GM04503 (cell line): ENCODE measurements at regions not wholly inside any gene's neighbourhood (a gene's known extent, or its start where the extent isn't known, plus 50 kb on each side); places are given as distances from the start of the nearest gene placed in this dataset.

Experiments used
- DNase-seq: peaks from one replicate; pipeline ENCODE4 v3.0.0-alpha.2; 2012; ENCODE audit warnings: low read depth

DNA sequence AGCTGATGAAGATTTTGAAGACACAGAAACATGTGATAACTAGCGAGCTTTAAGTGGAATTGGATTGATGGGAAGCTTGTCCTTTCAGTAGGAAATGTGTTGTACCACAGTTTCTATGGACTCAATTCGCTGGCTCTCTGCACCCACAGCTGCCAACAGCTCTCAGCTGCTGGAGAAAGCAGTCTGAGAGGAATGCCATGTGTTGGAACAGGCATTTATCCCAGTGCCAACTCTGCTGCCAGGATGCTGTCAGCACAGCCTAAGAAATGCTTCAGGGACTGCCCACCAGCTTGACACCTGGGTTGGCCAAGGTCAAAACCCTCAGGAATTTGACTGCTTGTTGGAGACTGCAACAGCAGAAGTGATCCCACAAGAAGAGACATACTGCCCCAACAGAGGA, 193.0 kb upstream of the THSD7B start:
- DNase-seq, result no peak

DNA sequence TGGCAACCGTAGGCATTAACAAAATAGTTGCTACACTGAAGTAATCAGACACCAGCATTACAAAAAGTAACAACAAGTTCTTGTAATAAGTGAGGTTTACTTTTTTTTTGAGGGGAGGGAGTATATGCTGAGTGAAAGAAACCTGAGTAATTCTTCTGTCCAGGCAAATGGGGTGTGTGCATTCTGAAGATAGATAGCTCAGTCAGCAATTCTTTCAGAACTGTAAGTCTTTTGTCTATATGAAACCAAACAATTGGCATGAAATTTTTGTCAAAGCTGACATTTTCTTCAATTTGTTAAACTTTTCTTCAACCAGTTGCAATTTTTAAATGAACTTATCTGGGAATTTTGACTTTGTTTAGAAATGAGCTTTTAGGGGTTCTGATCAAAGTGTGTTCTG, 208.1 kb upstream of the THSD7B start:
- no peak for DNase-seq

DNA sequence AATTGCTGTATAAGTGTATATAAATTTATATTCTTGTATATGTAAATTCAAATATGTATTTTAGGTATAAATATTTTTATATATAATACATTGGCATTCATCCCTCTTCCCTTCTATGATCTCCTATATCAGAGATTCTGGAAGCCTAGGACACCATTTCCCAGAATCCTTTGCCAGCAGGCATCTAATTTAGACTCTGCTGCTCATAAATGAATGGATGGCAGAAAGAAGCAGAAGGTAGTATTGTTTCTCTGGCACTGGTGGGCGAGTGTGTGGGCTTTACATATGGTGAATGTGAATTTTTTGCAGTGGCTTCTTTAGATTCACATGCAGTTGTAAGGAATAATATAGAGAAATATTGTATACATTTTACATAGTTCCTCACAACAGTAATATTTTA, 215.2 kb upstream of the THSD7B start:
- no peak for DNase-seq

DNA sequence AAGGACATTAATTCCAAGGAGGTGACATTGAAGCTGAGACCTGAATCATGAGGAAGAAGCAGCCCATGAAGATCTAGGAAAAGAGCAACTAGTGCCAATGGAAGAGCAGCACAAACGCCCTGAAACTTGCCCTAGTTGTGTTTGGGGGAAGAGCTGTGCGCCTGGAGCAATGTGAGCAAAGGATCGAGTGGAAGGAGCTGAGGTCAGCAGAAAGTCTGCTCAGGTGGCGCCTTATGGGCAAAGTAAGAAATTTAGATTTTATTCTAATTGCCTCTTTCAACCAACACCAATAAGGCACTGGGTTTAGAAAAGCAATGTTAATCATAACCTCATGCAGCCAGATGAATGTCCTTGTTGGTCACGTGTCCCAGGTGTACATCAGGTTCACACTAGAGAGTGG, 226.0 kb upstream of the THSD7B start:
- DNase-seq, result no peak

DNA sequence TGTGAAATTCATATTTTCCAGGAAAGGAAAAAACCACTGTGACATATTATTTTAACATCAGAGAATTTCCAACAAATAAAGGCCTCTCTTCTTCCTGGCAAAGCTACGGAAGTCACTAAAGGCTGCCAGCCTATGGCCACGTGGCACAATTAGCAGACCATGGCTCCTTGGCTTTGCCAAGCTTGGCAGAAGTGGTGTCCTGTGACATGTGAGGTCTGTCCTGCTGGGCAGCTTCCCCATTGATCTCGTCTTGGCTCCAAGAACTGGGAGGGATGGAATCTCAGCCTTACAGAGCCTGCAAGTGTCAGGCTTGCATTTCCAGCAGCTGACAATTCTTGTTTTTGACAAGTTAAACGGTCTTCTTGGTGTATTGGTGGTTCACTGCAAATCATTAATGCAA, 226.9 kb upstream of the THSD7B start:
- no peak for DNase-seq

DNA sequence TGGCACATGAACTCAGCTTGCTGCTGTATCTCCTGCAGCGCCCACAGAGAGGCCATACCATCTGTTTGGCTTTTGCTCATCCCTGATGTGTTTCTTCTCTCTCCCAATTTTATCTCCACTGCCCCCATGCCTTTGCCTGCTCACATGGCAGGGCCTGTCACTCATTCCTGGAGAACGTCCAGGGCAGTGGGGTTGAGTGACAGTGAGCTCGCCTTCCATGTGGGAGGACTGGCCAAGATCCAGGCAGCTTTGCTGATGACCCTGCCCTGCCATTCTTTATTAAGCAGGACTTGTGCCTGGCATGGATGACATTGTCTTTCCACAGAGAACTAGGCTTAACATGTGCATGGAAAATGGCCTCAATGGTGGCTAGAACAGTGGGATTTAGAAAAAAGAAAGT, 230.5 kb upstream of the THSD7B start:
- no peak for DNase-seq

DNA sequence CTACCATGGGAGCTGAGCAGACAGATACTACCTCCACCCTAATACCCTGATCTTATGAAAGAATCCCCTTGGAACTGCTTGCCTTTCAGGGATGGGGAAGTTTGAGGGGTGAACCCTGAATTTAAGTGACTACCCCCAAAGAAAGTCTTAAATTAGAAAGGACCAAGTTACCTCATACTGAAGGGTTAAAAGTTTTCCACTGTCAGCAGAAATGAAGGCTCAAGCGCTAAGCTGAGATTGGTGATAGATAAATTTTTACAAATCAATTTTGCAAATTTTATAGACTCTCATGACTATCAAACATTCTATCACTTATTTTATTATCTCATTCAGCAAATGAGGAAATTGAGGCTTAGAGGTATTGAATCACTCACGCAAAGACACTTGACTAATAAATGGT, 233.2 kb upstream of the THSD7B start:
- no peak for DNase-seq

DNA sequence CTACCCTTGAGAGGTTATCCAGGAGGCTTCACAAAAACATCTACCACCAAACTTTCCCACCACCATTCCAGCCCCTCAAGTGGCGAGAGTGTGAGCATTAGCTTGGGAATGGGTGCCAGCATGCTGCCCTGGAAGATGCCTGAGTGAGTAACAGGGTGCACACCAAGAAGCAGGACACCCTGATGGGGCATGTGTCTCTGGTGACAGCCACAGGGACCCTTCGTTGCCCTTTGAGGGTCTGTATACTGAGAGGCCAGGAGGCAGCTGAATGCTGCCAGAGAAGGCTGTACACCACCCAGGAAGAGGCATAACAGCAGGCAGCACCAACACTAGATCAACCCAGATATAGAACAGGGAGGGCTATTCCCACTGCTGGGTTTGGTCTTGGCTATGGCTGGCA, 233.6 kb upstream of the THSD7B start:
- DNase-seq, result no peak

DNA sequence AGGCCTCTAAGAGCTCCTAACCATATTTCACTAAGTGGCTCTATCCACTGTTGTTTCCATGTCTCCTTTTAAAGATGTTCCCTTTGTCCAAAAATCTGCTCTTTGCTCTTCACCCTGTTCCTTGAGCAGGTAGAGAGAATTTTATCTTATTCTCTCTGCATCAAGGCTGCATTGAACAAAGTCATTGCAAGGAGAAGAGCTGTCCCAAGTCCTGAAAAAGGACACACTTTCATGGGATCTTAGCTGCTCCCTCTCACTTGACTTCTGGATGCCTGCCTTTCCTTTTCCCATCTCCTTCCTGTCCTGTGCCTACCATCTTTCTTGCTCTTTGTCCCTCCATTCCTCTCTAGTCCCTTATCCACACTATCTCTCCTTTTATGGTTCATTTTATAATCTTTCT, 235.2 kb upstream of the THSD7B start:
- DNase-seq, result no peak

DNA sequence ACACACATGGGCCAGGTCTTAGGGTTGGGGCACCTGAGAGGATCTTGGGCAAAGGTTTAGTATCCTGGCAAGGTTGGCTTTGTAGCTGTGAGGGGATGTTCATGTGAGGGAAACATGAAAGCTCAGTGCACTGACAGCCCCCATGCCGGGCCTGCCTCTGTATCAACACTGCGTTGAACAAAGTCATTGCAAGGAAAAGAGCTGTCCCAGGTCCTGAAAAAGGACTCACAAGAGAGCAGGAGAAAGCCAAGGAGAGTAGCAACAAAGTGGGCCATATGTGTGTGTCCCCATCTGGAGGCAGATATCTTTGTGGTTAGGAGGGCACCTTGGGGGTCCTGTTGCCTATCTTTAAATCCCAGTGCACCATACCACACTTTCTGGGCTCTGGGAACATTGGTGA, 237.8 kb upstream of the THSD7B start:
- no peak for DNase-seq

DNA sequence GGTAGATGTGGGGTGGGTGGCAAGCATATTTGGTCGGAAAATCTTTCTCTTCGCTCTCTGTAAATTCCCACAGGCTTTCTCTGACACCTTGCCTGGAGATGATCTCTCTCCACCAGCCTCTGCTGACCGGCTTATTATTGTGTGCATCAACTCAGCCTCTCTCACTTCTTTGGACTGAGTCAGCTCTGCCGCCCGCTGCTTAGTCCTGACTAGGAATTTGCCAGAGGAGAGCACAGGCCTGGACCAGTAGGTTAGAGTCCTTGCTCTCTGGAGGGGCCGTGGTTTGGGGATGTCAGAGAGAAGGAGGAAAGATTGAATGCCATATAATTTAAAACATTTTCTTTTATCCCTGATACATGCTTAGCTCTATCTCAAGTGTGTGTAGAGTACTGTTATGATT, 242.6 kb upstream of the THSD7B start:
- no peak for DNase-seq

DNA sequence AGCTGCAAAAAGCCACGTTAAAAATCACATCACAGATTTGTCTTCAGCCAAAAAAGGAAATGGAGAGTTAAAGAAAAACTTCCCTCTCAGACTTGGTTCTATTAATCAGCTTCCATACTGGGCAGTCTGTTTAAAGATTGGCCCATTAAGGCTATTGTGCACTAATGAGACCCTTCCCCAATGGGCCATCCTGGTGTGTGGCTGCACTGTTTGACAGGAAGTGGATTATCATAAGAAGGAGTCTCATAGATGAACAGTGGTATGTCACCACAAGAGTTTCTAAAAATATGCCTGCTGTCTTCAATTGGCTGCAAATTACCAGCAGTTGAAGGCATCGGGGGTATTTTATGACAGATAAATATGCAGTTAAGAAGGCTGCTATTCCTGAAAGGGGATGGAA, 247.6 kb upstream of the THSD7B start:
- no peak for DNase-seq

DNA sequence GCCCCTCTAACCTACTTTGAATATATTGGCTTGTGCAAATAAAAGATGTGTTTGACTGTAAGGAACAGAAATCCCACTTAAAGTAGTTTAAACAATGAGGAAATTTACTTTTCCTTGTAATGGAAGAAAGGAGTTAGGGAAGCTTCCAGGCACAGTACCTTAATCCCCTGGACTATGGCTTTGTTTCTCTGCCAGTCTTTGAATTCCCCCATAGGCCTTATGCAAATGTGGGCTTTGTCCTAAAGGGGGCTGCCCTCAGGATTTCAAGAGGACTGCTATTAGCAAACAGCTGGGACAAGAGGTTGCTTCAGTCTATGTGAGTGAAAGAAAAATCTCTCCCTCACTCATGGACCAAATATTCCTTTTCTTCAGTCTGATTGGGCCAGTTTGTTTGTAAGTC, 255.1 kb upstream of the THSD7B start:
- DNase-seq, result no peak

DNA sequence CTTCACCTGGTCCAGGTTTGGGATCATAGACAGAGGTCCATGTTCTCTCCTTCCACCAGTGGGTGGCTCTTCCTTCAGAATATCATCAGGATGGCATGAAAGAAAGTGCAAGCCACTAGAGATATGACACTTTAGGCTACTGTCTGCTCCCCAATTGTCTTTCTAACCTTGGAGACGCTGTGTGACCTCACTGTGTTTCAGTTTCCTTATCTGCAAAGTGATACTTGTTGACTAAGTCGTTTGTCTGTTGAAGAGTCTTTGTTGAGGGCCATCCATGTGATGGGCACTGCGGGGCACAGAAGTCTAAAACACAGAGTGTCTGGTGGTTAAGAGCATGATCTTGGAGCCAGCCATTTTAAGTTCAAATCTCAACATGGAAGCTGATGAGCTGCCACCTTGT, 259.9 kb upstream of the THSD7B start:
- DNase-seq, result no peak

DNA sequence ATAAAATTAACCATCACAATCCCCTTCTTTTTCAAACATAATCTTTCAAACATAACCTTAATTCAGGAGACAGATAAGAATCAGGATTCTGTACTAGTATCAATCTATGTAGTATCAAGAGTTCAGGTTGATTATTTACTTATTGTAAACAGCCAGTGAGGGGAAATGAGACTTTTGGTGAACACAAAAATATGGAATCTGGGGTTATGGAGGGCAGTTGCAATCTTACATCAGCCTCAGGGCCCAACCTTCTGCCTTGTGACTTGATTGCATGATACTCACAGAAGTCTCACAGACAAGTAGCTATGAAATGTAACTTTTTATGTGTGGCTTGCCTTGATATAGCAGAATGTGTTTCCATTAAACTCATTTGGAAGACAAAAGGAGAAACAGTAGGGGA, 262.7 kb upstream of the THSD7B start:
- no peak for DNase-seq

DNA sequence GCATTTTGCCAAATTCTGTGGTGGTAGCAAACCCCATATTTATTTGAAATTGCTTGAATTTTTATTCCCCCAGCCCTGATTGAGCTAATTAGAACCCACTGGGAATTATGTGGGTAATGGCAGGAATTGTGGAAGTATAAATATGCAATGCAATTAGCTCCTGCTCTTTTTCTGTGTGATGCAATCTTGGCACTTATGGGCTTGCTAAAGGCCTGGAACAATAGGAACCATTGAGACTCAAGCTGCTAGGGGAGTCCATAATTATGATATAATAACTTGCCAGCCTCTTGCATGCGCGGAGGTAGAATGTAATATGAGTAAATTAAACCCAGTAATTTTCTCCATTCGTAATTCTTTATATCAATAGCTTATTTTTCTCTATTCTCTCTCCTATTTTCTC, 267.6 kb upstream of the THSD7B start:
- DNase-seq, result no peak

DNA sequence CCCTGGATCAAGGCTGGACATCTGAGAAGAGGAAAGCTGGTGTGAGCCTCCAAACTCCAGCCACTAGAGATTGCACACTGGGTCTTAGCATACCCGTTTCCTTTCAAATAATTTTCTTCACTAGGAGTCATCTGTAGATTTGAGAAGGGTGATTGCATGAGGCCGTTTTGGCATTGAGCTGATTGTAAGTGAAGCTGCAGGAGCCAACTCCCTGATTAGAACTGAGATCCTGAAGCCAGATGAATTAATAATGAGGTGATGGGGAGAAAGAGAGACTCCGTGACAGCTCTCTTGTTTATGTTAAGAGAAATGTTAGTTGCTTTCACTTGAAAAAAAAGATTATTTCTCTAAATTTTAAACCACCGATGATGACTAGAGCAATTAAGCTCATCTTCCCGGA, 268.4 kb upstream of the THSD7B start:
- no peak for DNase-seq

DNA sequence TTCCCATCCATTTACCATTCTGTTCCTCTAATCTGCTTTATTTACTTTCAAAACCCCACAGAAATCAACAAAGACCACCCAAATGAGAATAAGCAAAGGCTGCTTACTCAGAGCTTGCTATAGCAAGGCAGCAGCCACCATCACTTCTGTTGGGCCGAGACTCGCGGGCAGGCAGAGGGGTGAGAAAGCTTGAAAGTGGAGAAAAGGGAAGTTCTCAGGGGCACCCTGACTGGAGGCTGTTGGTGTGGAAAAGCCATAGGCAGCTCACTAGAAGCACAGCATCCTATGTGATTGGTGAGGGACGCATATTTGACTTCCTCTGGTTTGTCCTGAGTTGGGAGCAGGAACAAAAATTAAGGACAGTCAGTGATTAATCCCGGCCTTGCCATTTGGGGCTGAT, 269.7 kb upstream of the THSD7B start:
- DNase-seq, result no peak

DNA sequence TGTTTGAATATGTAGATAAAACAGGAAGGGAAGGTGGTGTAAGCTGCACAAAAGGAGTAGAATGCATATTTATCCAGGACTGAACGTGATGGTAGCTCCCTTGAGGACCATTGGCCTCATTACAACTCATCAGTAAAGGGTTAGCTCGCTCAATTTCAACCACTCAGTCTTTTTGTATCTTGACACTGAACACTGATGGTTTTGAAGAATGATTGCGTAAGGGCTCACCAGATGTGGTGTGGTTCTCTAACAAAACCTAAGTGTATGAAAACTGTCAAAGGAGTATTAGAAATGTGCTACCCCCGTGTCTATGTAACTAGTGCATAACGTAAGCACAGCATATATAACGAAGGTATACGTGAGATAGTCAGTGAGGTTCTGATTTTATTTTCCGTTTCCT, 272.4 kb upstream of the THSD7B start:
- no peak for DNase-seq

DNA sequence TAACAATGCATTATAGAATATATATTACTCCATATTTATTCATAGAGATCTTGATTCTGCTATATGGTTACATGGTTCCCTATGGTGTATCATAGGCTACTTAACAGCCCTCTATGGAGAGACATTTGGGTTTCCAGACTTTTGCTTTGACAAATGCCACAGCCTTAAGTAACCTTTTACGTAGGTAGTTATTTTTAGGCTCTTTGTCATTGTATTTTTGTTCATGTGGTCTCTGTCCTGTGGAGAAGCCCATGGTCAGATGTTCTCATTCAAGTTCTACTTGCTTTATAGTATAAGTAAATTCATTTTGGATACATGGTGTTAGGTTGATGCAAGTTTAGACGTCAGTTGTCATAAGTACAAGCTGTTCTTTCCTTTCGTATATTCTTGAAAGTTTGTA, 275.2 kb upstream of the THSD7B start:
- no peak for DNase-seq

DNA sequence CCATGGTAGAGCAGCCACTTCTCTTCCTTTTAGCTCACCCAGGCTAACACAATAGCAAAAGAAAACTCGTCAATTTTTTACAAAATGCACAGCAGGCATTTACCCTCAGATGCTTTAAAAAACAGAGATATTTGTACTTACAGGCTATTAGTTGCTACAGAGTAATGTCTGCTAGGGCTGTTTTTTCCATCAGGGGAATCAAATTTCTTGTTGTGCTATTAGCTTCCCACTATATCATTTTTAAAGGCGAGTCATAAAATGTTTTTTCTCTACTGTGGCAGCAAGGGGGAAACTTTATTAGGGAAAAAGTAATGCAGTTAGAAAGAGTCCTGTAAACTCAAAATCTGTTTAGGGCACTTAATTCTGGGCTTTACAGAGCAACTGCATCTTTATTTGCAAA, 277.9 kb upstream of the THSD7B start:
- DNase-seq, result no peak

DNA sequence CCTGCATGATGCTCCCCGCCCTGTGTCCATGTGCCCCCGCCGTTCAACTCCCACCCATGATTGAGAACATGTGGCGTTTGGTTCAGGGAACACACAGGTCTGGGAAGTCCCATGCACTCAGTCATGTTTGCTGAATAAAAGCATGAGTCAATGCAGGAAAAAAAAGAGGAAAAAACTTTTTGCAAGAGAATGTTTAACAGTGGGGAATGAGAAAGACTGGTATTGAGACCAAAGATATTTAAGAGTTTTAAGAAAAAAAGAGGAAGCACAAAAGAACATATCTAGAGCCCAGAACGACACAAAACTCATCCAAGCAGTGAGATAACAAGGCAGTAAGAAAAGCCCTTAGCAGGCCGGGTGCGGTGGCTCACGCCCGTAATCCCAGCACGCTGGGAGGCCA, 279.2 kb upstream of the THSD7B start:
- DNase-seq, result no peak

DNA sequence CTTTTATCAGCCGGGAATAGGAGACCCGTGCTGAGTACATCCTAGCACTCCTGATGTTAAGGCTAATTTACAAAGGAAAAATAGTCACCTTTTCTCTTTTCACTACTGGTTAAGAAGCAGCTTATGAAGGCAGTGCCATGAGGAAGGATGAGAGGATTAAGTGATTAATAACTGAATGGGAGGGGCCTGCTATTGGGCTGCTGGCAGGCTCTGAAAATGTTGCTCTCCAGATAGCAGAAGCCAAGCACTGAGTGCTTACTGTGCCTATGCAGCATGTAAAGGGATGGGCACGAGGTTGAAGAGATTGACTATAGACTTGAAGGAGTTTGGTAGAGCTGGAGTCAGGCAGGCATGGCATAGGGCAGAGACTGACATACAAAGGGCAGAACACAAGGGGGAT, 282.4 kb upstream of the THSD7B start:
- DNase-seq, result no peak

DNA sequence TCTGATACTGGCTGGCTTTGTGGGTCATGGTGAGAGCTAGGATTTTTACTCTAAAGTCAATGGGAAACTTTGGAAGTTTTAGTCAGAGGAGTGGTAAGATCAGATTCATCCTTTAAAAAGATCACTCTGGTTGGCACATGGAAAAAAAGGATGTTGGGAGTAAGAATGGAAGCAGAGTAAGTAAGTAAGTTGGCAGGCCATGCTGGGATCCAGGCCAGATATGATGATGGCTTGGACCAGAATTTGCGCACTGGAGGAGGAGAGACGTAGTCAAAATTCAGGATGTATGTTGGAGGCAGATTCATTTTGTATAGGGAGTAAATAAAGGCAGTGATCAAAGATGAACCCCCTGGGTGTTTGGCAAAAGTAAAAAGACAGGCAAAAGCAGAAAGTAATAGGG, 283.3 kb upstream of the THSD7B start:
- no peak for DNase-seq

DNA sequence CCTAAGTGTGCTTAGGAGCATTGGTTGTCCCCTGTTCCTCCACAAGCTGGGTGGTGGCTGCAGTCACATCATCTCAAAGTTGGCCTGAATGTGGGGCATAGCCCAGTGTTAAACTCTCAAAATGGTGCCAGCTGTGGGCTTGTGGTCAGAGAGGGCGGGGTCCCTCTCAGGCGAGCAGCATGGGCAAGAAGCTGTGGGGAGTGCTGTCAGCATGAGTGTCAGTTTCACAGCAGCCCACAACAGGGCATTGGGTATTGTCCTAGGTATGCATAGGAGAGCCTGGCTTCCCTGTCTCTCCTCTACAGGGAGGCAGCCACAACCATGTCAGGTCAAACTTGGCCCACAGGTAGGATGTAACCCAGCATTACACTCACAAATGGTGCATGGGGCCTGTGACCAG, 285.6 kb upstream of the THSD7B start:
- DNase-seq, result no peak
